Loucy (cell line): ENCODE measurements at regions not wholly inside any gene's neighbourhood (a gene's known extent, or its start where the extent isn't known, plus 50 kb on each side); places are given as distances from the start of the nearest gene placed in this dataset.

Experiments used
- H2AFZ ChIP-seq: fragments of 200-600 bp; sonication (generic); 2 replicates; pipeline ENCODE4 v1.6.0; 2016; ENCODE audit warnings: antibody characterized with exemption, mild to moderate bottlenecking, low read length, moderate library complexity
- H3F3A ChIP-seq: fragments of 200-600 bp; 2 replicates; pipeline ENCODE4 v1.6.0; 2016; ENCODE audit warnings: antibody characterized with exemption, low read depth, mild to moderate bottlenecking
- H3K27me3 ChIP-seq: fragments of 200-600 bp; sonication (generic); 2 replicates; pipeline ENCODE4 v1.6.1; 2014; ENCODE audit warnings: low read length, mild to moderate bottlenecking; ENCODE audit not compliant: insufficient read depth, poor library complexity, severe bottlenecking
- H3K36me3 ChIP-seq: fragments of 200-600 bp; sonication (generic); 2 replicates; pipeline ENCODE4 v1.6.1; 2016; ENCODE audit warnings: low read length; ENCODE audit not compliant: insufficient read depth
- H3K4me1 ChIP-seq: fragments of 200-600 bp; sonication (generic); 2 replicates; pipeline ENCODE4 v1.5.1; 2014; ENCODE audit warnings: low read length, mild to moderate bottlenecking; ENCODE audit not compliant: insufficient read depth, poor library complexity, severe bottlenecking
- H3K4me2 ChIP-seq: fragments of 200-600 bp; sonication (generic); 2 replicates; pipeline ENCODE4 v1.6.0; 2014; ENCODE audit warnings: antibody characterized with exemption, low read length, low read depth, mild to moderate bottlenecking; ENCODE audit not compliant: poor library complexity, severe bottlenecking
- H3K4me3 ChIP-seq: fragments of 200-600 bp; sonication (generic); 2 replicates; pipeline ENCODE4 v1.5.1; 2014; ENCODE audit warnings: low read length, mild to moderate bottlenecking, mixed read lengths; ENCODE audit not compliant: poor library complexity, severe bottlenecking
- H3K79me2 ChIP-seq: fragments of 200-600 bp; sonication (generic); 2 replicates; pipeline ENCODE4 v1.6.1; 2014; ENCODE audit warnings: low read length; ENCODE audit not compliant: insufficient read depth
- H3K9ac ChIP-seq: fragments of 200-600 bp; sonication (generic); 2 replicates; pipeline ENCODE4 v1.6.0; 2014; ENCODE audit warnings: mild to moderate bottlenecking, low read depth, low read length, moderate library complexity; ENCODE audit not compliant: poor library complexity, severe bottlenecking
- H3K9me2 ChIP-seq: fragments of 200-600 bp; sonication (generic); replicated peaks from 2 replicates; pipeline ENCODE4 v1.6.1; 2016; ENCODE audit warnings: low read depth, low read length, mixed read lengths
- H3K9me3 ChIP-seq: fragments of 200-600 bp; sonication (generic); 2 replicates; pipeline ENCODE4 v1.6.1; 2014; ENCODE audit warnings: mild to moderate bottlenecking, antibody characterized with exemption, low read length, low read depth; ENCODE audit not compliant: insufficient read depth
- H4K20me1 ChIP-seq: fragments of 200-600 bp; sonication (generic); 2 replicates; pipeline ENCODE4 v1.6.0; 2014; ENCODE audit warnings: antibody characterized with exemption, low read length, mild to moderate bottlenecking; ENCODE audit not compliant: insufficient read depth, poor library complexity, severe bottlenecking
- CTCF ChIP-seq: fragments of 200-600 bp; sonication (generic); conservative IDR thresholded peaks from 2 replicates; pipeline ENCODE4 v1.5.1; 2014; ENCODE audit warnings: mild to moderate bottlenecking, antibody characterized with exemption, low read length
- EZH2phosphoT487 ChIP-seq: fragments of 200-600 bp; IDR thresholded peaks from 2 replicates; pipeline ENCODE4 v1.6.1; 2018; ENCODE audit warnings: antibody characterized with exemption, mild to moderate bottlenecking, moderate library complexity, borderline replicate concordance

- no peaks in the 10 kb centered on the region for H3K36me3 ChIP-seq
- H3K79me2 ChIP-seq, result no peaks in the 10 kb centered on the region
- no peaks in the 10 kb centered on the region for H3K9me2 ChIP-seq
- H3F3A ChIP-seq, result no peaks in the 10 kb centered on the region
- TF ChIP-seq EZH2phosphoT487 (no peak), CTCF (no peak)
- no peaks in the 10 kb centered on the region for H4K20me1 ChIP-seq
- H3K4me2 ChIP-seq, result no peak overlapping the region
- H3K27me3 ChIP-seq, result no peaks in the 10 kb centered on the region
- no peak overlapping the region for H2AFZ ChIP-seq
- H3K4me3 ChIP-seq, result no peak overlapping the region
- no peaks in the 10 kb centered on the region; the same call in 1 of the 2 replicates for H3K9me3 ChIP-seq
- H3K4me1 ChIP-seq, result no peaks in the 10 kb centered on the region
- H3K9ac ChIP-seq, result no peak overlapping the region
Measured at GRCh38 chr6:112002307-112002706, 51.6 kb upstream of the CCN6 start.
